GM19043 (cell line): ENCODE measurements at regions not wholly inside any gene's neighbourhood (a gene's known extent, or its start where the extent isn't known, plus 50 kb on each side); places are given as distances from the start of the nearest gene placed in this dataset.

Experiments
- ATAC-seq: cut with Tn5 transposase; IDR thresholded peaks from one replicate; pipeline ENCODE4 v1.9.1; 2021; ENCODE audit warnings: low read depth; ENCODE audit not compliant: unreplicated experiment

GRCh38 chr4:1562771-1563170, 121.3 kb downstream of the FAM53A start:
- no peak for ATAC-seq

- no peak for ATAC-seq
These were observed 121.7 kb downstream of the FAM53A start for GRCh38 chr4:1562371-1562770.

- no peak for ATAC-seq
These were observed 122.7 kb downstream of the FAM53A start for GRCh38 chr4:1561286-1561990.

- no peak for ATAC-seq
These were observed 124.0 kb downstream of the FAM53A start for GRCh38 chr4:1559896-1560650.

GRCh38 chr4:1558205-1558604, 125.9 kb downstream of the FAM53A start:
- ATAC-seq = no peak

- ATAC-seq = no peak
These were observed 126.9 kb downstream of the FAM53A start for GRCh38 chr4:1557221-1557597.

- no peak for ATAC-seq
These were observed 127.4 kb downstream of the FAM53A start for GRCh38 chr4:1556541-1557220.

- no peak for ATAC-seq
These were observed 129.2 kb downstream of the FAM53A start for GRCh38 chr4:1554876-1555265.

- no peak for ATAC-seq
These were observed 129.8 kb downstream of the FAM53A start for GRCh38 chr4:1554246-1554875.

GRCh38 chr4:1553365-1553764, 130.7 kb downstream of the FAM53A start:
- no peak for ATAC-seq

- ATAC-seq = no peak
These were observed 131.7 kb downstream of the FAM53A start for GRCh38 chr4:1552451-1552850.

- ATAC-seq = no peak
These were observed 132.9 kb downstream of the FAM53A start for GRCh38 chr4:1551211-1551610.

GRCh38 chr4:1550122-1551070, 133.7 kb downstream of the FAM53A start:
- no peak for ATAC-seq

GRCh38 chr4:1549638-1550035, 134.5 kb downstream of the FAM53A start:
- ATAC-seq = no peak

- ATAC-seq = peak; percentile 61
These were observed 135.1 kb downstream of the FAM53A start for GRCh38 chr4:1548827-1549637.

- ATAC-seq = no peak
These were observed 136.0 kb downstream of the FAM53A start for GRCh38 chr4:1547856-1548826.

- no peak for ATAC-seq
These were observed 136.8 kb downstream of the FAM53A start for GRCh38 chr4:1547131-1547855.
